Spleen (tissue), 7 donors: ENCODE measurements at regions not wholly inside any gene's neighbourhood (a gene's known extent, or its start where the extent isn't known, plus 50 kb on each side); places are given as distances from the start of the nearest gene placed in this dataset.

Source experiments
- POLR2A ChIP-seq, 3 donors: fragments of 450-650 bp; IDR thresholded peaks; one replicate each; pipeline ENCODE4 v1.5.1; 2017; ENCODE audit warnings: antibody characterized with exemption in 3 of 3, mild to moderate bottlenecking in 1 of 3
- POLR2AphosphoS5 ChIP-seq, 3 donors: sonication (generic); formaldehyde crosslinking; IDR thresholded peaks; one replicate each; pipeline ENCODE4 v1.5.1; 2017; ENCODE audit warnings: antibody characterized with exemption in 3 of 3
- TF ChIP-seq, protein P1 (sequence below), 11 experiments: fragments of 200-600 bp in 7 of 11; fragments of 450-650 bp in 4 of 11; sonication (generic) in 4 of 11; IDR thresholded peaks in 8 of 11; conservative IDR thresholded peaks in 3 of 11; 1 replicate in 7 of 11; 2 replicates in 4 of 11; pipeline versions ENCODE4 v1.4.0 to v1.8.0; 2016 to 2021; ENCODE audit warnings: antibody characterized with exemption in 11 of 11, inconsistent platforms in 4 of 11, mild to moderate bottlenecking in 1 of 11
- donor health status: DM: no; HTN: no; CAD: no; lungs with moderate emphysema.
- donor health status: DM: no; HTN: no; CAD: no.
- donor health status: DM: no; HTN: no; CAD: no.

DNA sequence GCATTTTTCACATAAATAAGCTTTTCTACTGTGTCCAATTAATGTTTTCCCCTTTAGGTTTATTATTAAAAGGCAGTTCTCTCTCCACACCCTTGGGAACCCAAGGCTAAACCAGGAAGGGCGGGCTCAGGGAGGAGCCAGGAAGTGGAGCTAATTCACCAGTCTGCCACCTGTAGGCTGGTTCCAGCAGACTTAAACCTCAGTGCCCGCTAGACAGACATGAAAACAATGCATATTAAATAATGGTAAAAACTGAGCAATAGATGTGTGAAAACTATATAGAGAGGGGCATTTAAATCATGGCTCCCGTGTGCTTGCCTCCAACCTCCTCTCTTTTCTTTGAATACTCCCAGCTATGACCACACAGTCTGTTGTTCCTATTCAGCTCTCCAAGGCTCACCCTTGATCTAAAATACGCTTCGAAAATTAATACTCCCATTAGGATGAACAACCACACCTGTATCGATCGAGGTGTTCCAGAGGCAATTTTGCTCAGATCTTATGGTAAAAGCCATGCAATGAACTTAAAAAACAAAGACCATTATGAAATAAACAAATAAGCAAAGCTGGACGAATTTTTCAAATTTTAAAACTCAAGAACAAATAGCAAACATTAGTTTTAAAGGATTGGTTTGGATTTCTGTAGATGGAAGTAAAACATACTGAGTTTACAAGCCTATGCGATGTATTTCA is 253.3 kb downstream of the TJP1 start:
- TF ChIP-seq, protein P1, sequence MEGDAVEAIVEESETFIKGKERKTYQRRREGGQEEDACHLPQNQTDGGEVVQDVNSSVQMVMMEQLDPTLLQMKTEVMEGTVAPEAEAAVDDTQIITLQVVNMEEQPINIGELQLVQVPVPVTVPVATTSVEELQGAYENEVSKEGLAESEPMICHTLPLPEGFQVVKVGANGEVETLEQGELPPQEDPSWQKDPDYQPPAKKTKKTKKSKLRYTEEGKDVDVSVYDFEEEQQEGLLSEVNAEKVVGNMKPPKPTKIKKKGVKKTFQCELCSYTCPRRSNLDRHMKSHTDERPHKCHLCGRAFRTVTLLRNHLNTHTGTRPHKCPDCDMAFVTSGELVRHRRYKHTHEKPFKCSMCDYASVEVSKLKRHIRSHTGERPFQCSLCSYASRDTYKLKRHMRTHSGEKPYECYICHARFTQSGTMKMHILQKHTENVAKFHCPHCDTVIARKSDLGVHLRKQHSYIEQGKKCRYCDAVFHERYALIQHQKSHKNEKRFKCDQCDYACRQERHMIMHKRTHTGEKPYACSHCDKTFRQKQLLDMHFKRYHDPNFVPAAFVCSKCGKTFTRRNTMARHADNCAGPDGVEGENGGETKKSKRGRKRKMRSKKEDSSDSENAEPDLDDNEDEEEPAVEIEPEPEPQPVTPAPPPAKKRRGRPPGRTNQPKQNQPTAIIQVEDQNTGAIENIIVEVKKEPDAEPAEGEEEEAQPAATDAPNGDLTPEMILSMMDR (IDR thresholded peaks at IDR 0.05 in 8 of 11, conservative IDR thresholded peaks at IDR 0.05 in 3 of 11), result peak in 2 of 11 experiments; percentile 11 to 29
- TF ChIP-seq POLR2A (IDR thresholded peaks at IDR 0.05) (no peak), POLR2AphosphoS5 (IDR thresholded peaks at IDR 0.05) (no peak)
